Progenitor cell of endocrine pancreas (in vitro differentiated cells): ENCODE measurements at regions not wholly inside any gene's neighbourhood (a gene's known extent, or its start where the extent isn't known, plus 50 kb on each side); places are given as distances from the start of the nearest gene placed in this dataset.
"Not testable (repeated sequence)": the region's sequence is repeated elsewhere in the genome, so short reads cannot be mapped to it uniquely, and the experiment has no call there.

ENCODE experiments used
- DNase-seq: peaks from one replicate; pipeline ENCODE4 v3.0.0; 2021; ENCODE audit warnings: low spot score; ENCODE audit not compliant: unreplicated experiment
- H3K27ac Mint-ChIP-seq: 2 replicates; pipeline ENCODE4 v1.8.0; 2021; ENCODE audit warnings: mild to moderate bottlenecking, moderate library complexity, mixed read lengths
- H3K27me3 Mint-ChIP-seq: 2 replicates; pipeline ENCODE4 v1.8.0; 2021; ENCODE audit warnings: mixed read lengths
- H3K36me3 Mint-ChIP-seq: 2 replicates; pipeline ENCODE4 v1.8.0; 2022; ENCODE audit warnings: mixed read lengths; ENCODE audit not compliant: insufficient read depth
- H3K4me1 Mint-ChIP-seq: 2 replicates; pipeline ENCODE4 v1.8.0; 2021; ENCODE audit warnings: low read depth, mixed read lengths
- H3K4me3 Mint-ChIP-seq: 2 replicates; pipeline ENCODE4 v1.8.0; 2021; ENCODE audit warnings: low read depth, mild to moderate bottlenecking, moderate library complexity, mixed read lengths
- H3K9me3 Mint-ChIP-seq: 2 replicates; pipeline ENCODE4 v1.8.0; 2021; ENCODE audit warnings: low read depth, mixed read lengths
- CTCF ChIP-seq: fragments of 200-600 bp; sonication (generic); IDR thresholded peaks from one replicate; pipeline ENCODE4 v1.5.0; 2021; ENCODE audit warnings: antibody characterized with exemption, mild to moderate bottlenecking; ENCODE audit not compliant: unreplicated experiment

- peak overlapping the region; percentile 37 for H3K27ac Mint-ChIP-seq
- H3K9me3 Mint-ChIP-seq = peaks cover 4% of the 10 kb centered on the region
- H3K4me3 Mint-ChIP-seq = no peak overlapping the region
- H3K36me3 Mint-ChIP-seq = no peaks in the 10 kb centered on the region
- no peak for TF ChIP-seq CTCF
- no peaks in the 10 kb centered on the region for H3K27me3 Mint-ChIP-seq
- no peak for DNase-seq
- H3K4me1 Mint-ChIP-seq = peaks cover 23% of the 10 kb centered on the region
Observed at GRCh38 chr4:40686081-40686913, 56.6 kb upstream of the RBM47 start.

- H3K4me3 Mint-ChIP-seq = no peak overlapping the region
- H3K4me1 Mint-ChIP-seq = peaks cover 16% of the 10 kb centered on the region
- no peak overlapping the region for H3K27ac Mint-ChIP-seq
- no peak for DNase-seq
- H3K9me3 Mint-ChIP-seq = peaks cover 8% of the 10 kb centered on the region
- H3K27me3 Mint-ChIP-seq = no peaks in the 10 kb centered on the region
- no peaks in the 10 kb centered on the region for H3K36me3 Mint-ChIP-seq
- TF ChIP-seq CTCF = no peak
Observed at GRCh38 chr4:40687676-40688389, 58.2 kb upstream of the RBM47 start.

- Mint-ChIP-seq H3K4me1 (peaks cover 16% of the 10 kb centered on the region), H3K9me3 (peaks cover 8% of the 10 kb centered on the region), H3K27ac (no peak overlapping the region), H3K27me3 (no peaks in the 10 kb centered on the region), H3K4me3 (no peak overlapping the region), H3K36me3 (no peaks in the 10 kb centered on the region)
- TF ChIP-seq CTCF = no peak
- no peak for DNase-seq
Observed at GRCh38 chr4:40688446-40689095, 58.9 kb upstream of the RBM47 start.

GRCh38 chr4:40693946-40694345 is 55.8 kb upstream of the NSUN7 start:
- no peak overlapping the region for H3K4me3 Mint-ChIP-seq
- H3K27me3 Mint-ChIP-seq = no peaks in the 10 kb centered on the region
- no peaks in the 10 kb centered on the region for H3K4me1 Mint-ChIP-seq
- H3K27ac Mint-ChIP-seq = no peak overlapping the region
- H3K9me3 Mint-ChIP-seq = peaks cover 8% of the 10 kb centered on the region
- no peak for DNase-seq
- TF ChIP-seq CTCF = no peak
- no peaks in the 10 kb centered on the region for H3K36me3 Mint-ChIP-seq

GRCh38 chr4:40697476-40697875 is 52.3 kb upstream of the NSUN7 start:
- H3K36me3 Mint-ChIP-seq, H3K27me3 Mint-ChIP-seq, DNase-seq, H3K27ac Mint-ChIP-seq, H3K4me1 Mint-ChIP-seq, H3K9me3 Mint-ChIP-seq, H3K4me3 Mint-ChIP-seq: not testable (repeated sequence)
